ENCODE measurements at regions not wholly inside any gene's neighbourhood (a gene's known extent, or its start where the extent isn't known, plus 50 kb on each side); places are given as distances from the start of the nearest gene placed in this dataset.

GRCh38 chr12:4202918-4203317, 70.6 kb upstream of the CCND2 start:
- H3K27ac Mint-ChIP-seq: no peak overlapping the region
- H3K36me3 Mint-ChIP-seq (ENCODE audit: low read depth): no peaks in the 10 kb centered on the region
- TF ChIP-seq CTCF (IDR thresholded peaks at IDR 0.05): no peak
- H3K4me1 Mint-ChIP-seq (ENCODE audit: low read depth): peaks cover 2% of the 10 kb centered on the region
- intact Hi-C loops (cut with micrococcal nuclease): no loop called here
- ATAC-seq (no peak), DNase-seq (no peak)
- H3K4me3 Mint-ChIP-seq: no peak overlapping the region
- POLR2A ChIA-PET: no interaction called here
- no peaks in the 10 kb centered on the region for H3K9me3 Mint-ChIP-seq
- peaks cover 3% of the 10 kb centered on the region for H3K27me3 Mint-ChIP-seq
- CTCF ChIA-PET: no interaction called here

- H3K9me3 Mint-ChIP-seq: no peaks in the 10 kb centered on the region
- POLR2A ChIA-PET: no interaction called here
- intact Hi-C loops (cut with micrococcal nuclease): no loop called here
- no peak for ATAC-seq
- no peaks in the 10 kb centered on the region for H3K36me3 Mint-ChIP-seq (ENCODE audit: low read depth)
- no peak overlapping the region for H3K4me3 Mint-ChIP-seq
- peaks cover 4% of the 10 kb centered on the region for H3K4me1 Mint-ChIP-seq (ENCODE audit: low read depth)
- no peak for TF ChIP-seq CTCF (IDR thresholded peaks at IDR 0.05)
- peaks cover 3% of the 10 kb centered on the region for H3K27me3 Mint-ChIP-seq
- CTCF ChIA-PET: no interaction called here
- no peak for DNase-seq
- H3K27ac Mint-ChIP-seq: no peak overlapping the region
These were observed 71.1 kb upstream of the CCND2 start for GRCh38 chr12:4202487-4202886.

- POLR2A ChIA-PET: no interaction called here
These were observed 72.0 kb upstream of the CCND2 start for GRCh38 chr12:4201333-4202100.

GRCh38 chr12:4197922-4198763, 75.4 kb upstream of the CCND2 start:
- peaks cover 4% of the 10 kb centered on the region for H3K4me1 Mint-ChIP-seq (ENCODE audit: low read depth)
- no peak for TF ChIP-seq CTCF (IDR thresholded peaks at IDR 0.05)
- H3K36me3 Mint-ChIP-seq (ENCODE audit: low read depth): no peaks in the 10 kb centered on the region
- no peak overlapping the region for H3K27ac Mint-ChIP-seq
- CTCF ChIA-PET: interaction anchor here (1.0 to 1.4 kb wide), 3 partner anchors 18 to 91 kb away, joined by 3 read pairs; no protein-coding TSS in a partner anchor
- DNase-seq: no peak
- H3K9me3 Mint-ChIP-seq: no peaks in the 10 kb centered on the region
- POLR2A ChIA-PET: interaction anchor here (0.5 to 1.2 kb wide), 4 partner anchors 8 to 108 kb away, joined by 3 read pairs; no protein-coding TSS in a partner anchor
- intact Hi-C loops (cut with micrococcal nuclease): no loop called here
- H3K4me3 Mint-ChIP-seq: no peak overlapping the region
- ATAC-seq: no peak
- no peaks in the 10 kb centered on the region for H3K27me3 Mint-ChIP-seq

More at GRCh38 chr12:4201333-4202100, 72.0 kb upstream of the CCND2 start:
- DNase-seq (no peak), ATAC-seq (no peak)
- no peaks in the 10 kb centered on the region for H3K36me3 Mint-ChIP-seq (ENCODE audit: low read depth)
- H3K4me3 Mint-ChIP-seq: no peak overlapping the region
- peaks cover 4% of the 10 kb centered on the region for H3K4me1 Mint-ChIP-seq (ENCODE audit: low read depth)
- peaks cover 3% of the 10 kb centered on the region for H3K27me3 Mint-ChIP-seq
- CTCF ChIA-PET: no interaction called here
- no peak for TF ChIP-seq CTCF (IDR thresholded peaks at IDR 0.05)
- H3K9me3 Mint-ChIP-seq: no peaks in the 10 kb centered on the region
- no peak overlapping the region for H3K27ac Mint-ChIP-seq
- intact Hi-C loops (cut with micrococcal nuclease): no loop called here

All from activated CD8-positive, alpha-beta T cell treated with anti-CD3 and anti-CD28 coated beads for 36 hours (primary cell).